AG09309 (cell line): ENCODE measurements at regions not wholly inside any gene's neighbourhood (a gene's known extent, or its start where the extent isn't known, plus 50 kb on each side); places are given as distances from the start of the nearest gene placed in this dataset.

ENCODE experiments used
- DNase-seq: peaks from one replicate; pipeline ENCODE4 v3.0.0-alpha.2; 2010; ENCODE audit warnings: low read depth
- H3K4me3 ChIP-seq: 2 replicates; pipeline ENCODE4 v1.5.1; 2011; ENCODE audit warnings: mild to moderate bottlenecking, low read depth, low read length, moderate library complexity; ENCODE audit not compliant: control insufficient read depth
- TF ChIP-seq, protein P1 (sequence below): IDR thresholded peaks from 2 replicates; pipeline ENCODE4 v1.5.1; 2011; ENCODE audit warnings: mild to moderate bottlenecking, low read depth, low read length, inconsistent platforms; ENCODE audit not compliant: insufficient read depth, control insufficient read depth; ENCODE audit errors: missing control alignments

GRCh38 chr9:87237336-87237735 lies 260.3 kb upstream of the DAPK1 start:
- DNase-seq, result no peak
- no peak overlapping the region for H3K4me3 ChIP-seq
- TF ChIP-seq, protein P1, sequence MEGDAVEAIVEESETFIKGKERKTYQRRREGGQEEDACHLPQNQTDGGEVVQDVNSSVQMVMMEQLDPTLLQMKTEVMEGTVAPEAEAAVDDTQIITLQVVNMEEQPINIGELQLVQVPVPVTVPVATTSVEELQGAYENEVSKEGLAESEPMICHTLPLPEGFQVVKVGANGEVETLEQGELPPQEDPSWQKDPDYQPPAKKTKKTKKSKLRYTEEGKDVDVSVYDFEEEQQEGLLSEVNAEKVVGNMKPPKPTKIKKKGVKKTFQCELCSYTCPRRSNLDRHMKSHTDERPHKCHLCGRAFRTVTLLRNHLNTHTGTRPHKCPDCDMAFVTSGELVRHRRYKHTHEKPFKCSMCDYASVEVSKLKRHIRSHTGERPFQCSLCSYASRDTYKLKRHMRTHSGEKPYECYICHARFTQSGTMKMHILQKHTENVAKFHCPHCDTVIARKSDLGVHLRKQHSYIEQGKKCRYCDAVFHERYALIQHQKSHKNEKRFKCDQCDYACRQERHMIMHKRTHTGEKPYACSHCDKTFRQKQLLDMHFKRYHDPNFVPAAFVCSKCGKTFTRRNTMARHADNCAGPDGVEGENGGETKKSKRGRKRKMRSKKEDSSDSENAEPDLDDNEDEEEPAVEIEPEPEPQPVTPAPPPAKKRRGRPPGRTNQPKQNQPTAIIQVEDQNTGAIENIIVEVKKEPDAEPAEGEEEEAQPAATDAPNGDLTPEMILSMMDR, result no peak

DNA sequence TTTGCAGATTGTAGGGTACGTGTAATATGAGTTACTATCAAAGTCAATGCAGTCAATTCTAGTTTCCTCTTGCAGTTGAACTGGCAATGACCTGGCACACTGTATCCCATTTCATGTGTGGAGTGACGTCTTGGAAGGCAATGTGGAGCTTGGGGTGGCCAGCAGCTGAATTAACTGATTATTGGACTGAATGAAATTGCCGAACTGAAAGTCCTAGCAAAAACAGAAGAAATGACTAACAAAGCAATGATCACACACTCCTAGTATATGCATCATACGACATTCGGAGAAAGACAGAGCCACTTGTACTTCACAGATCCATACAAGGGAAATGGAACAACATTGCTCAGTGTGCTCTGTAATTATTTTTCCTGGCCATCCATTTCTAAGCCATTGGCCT lies 259.1 kb upstream of the DAPK1 start:
- DNase-seq, result no peak
- no peak overlapping the region for H3K4me3 ChIP-seq
- TF ChIP-seq, protein P1, result no peak

GRCh38 chr9:87239312-87239711 lies 258.4 kb upstream of the DAPK1 start:
- H3K4me3 ChIP-seq, result no peak overlapping the region
- TF ChIP-seq, protein P1, result no peak
- no peak for DNase-seq

GRCh38 chr9:87243602-87244001 lies 254.1 kb upstream of the DAPK1 start:
- TF ChIP-seq, protein P1, result no peak
- no peak for DNase-seq
- no peak overlapping the region for H3K4me3 ChIP-seq

DNA sequence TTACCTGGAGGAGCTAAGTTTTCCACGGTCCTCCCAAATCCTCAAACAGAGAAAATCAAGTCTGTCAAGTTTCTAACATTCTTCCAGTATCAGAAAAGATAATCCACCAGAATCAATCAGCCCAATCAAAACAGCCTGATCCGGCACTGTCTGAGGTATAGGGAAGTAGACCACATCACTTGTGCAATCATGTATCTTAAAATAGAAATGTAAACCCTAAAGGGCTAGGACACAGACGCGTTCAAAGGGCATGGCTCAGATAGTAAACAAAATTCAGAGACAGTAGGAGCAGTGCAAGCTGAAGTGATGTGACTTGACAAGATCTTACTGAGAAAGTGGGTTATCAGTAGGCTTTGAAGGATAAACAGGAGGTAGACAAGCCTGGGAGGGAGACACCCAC lies 252.4 kb upstream of the DAPK1 start:
- DNase-seq, result no peak
- H3K4me3 ChIP-seq, result no peak overlapping the region
- TF ChIP-seq, protein P1, result no peak

- TF ChIP-seq, protein P1, result no peak
- H3K4me3 ChIP-seq, result no peak overlapping the region
Observed at GRCh38 chr9:87247097-87247496, 250.6 kb upstream of the DAPK1 start.

DNA sequence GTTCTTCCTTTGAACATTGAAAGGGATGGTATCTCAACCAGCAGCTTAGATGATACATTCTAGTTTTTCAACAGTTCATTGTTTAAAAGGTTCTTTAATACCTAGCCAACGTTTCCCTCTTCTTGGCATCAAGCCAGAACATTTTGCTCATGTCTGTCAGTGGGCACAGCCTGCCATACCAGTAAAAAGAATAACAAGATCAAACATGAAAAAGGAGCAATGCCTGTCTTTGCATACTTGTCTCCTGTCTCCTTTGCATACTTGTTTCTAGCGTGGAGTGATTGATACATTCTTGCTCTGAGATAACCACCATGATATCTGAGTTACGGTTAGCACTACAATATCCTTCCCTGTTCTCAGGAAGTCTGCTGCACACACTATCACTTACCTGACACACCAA lies 248.6 kb upstream of the DAPK1 start:
- TF ChIP-seq, protein P1, result no peak
- H3K4me3 ChIP-seq, result no peak overlapping the region
- DNase-seq, result no peak

More at GRCh38 chr9:87247097-87247496, 250.6 kb upstream of the DAPK1 start:
- DNase-seq, result no peak
